ENCODE measurements at regions not wholly inside any gene's neighbourhood (a gene's known extent, or its start where the extent isn't known, plus 50 kb on each side); places are given as distances from the start of the nearest gene placed in this dataset.

- ChIA-PET POLR2A (no interaction called here), CTCF (interaction anchor here (0.8 to 5.4 kb wide), 4 partner anchors 15 to 154 kb away, joined by 3 to 43 read pairs (median 4); no protein-coding TSS in a partner anchor)
- peaks cover 3% of the 10 kb centered on the region; the same call in 1 of the 2 replicates for H3K4me1 ChIP-seq (ENCODE audit: control insufficient read depth, insufficient read depth, low read length)
- H3K27ac ChIP-seq (ENCODE audit: extremely low read depth, low read depth, low read length) = no peak overlapping the region
- no peaks in the 10 kb centered on the region for H3K9me3 ChIP-seq (ENCODE audit: control insufficient read depth, insufficient read depth, low read depth, low read length)
- H3K4me3 ChIP-seq (ENCODE audit: low read depth, low read length) = no peak overlapping the region
- H3K36me3 ChIP-seq (ENCODE audit: control insufficient read depth in 2 of 2, insufficient read depth in 1 of 2, low read length in 2 of 2) = no peaks in the 10 kb centered on the region
- TF ChIP-seq ZNF544 (tag by site-specific recombination; IDR thresholded peaks at IDR 0.05) = no peak
- no peak for TF ChIP-seq ZNF148 (tag by site-specific recombination; IDR thresholded peaks at IDR 0.05; ENCODE audit: borderline replicate concordance)
- no peak for TF ChIP-seq ZNF350 (tag by site-specific recombination; IDR thresholded peaks at IDR 0.05)
- TF ChIP-seq ZNF146 (tag by site-specific recombination; IDR thresholded peaks at IDR 0.05) = no peak
- TF ChIP-seq ZNF24 (tag by site-specific recombination; IDR thresholded peaks at IDR 0.05) = no peak
- no peak for TF ChIP-seq ZNF132 (tag by site-specific recombination; IDR thresholded peaks at IDR 0.05; ENCODE audit: borderline replicate concordance)
- TF ChIP-seq ZSCAN5A (tag by site-specific recombination; IDR thresholded peaks at IDR 0.05) = no peak
- TF ChIP-seq SP2 (tag by site-specific recombination; IDR thresholded peaks at IDR 0.05) = no peak
- no peak for TF ChIP-seq ZNF704 (tag by site-specific recombination; IDR thresholded peaks at IDR 0.05)
These were observed 54.0 kb upstream of the KCNJ15 start for GRCh38 chr21:38202811-38203210.

GRCh38 chr21:38203229-38203628 lies 53.6 kb upstream of the KCNJ15 start:
- no peaks in the 10 kb centered on the region for H3K36me3 ChIP-seq (ENCODE audit: control insufficient read depth in 2 of 2, insufficient read depth in 1 of 2, low read length in 2 of 2)
- H3K4me1 ChIP-seq (ENCODE audit: control insufficient read depth, insufficient read depth, low read length) = peaks cover 3% of the 10 kb centered on the region; the same call in 1 of the 2 replicates
- no peak overlapping the region for H3K27ac ChIP-seq (ENCODE audit: extremely low read depth, low read depth, low read length)
- TF ChIP-seq ZNF792 (tag by site-specific recombination; IDR thresholded peaks at IDR 0.05) = no peak
- TF ChIP-seq ZNF416 (tag by site-specific recombination; IDR thresholded peaks at IDR 0.05) = no peak
- no peak for TF ChIP-seq BCL6B (tag by site-specific recombination; IDR thresholded peaks at IDR 0.05)
- no peak for TF ChIP-seq ZNF394 (tag by site-specific recombination; IDR thresholded peaks at IDR 0.05; ENCODE audit: borderline replicate concordance)
- TF ChIP-seq ZNF223 (tag by site-specific recombination; IDR thresholded peaks at IDR 0.05) = no peak
- no peak for TF ChIP-seq ZNF221 (tag by site-specific recombination; IDR thresholded peaks at IDR 0.05; ENCODE audit: borderline replicate concordance)
- TF ChIP-seq ZBTB7A (tag by site-specific recombination; IDR thresholded peaks at IDR 0.05; ENCODE audit: low read depth) = no peak
- H3K4me3 ChIP-seq (ENCODE audit: low read depth, low read length) = no peak overlapping the region
- H3K9me3 ChIP-seq (ENCODE audit: control insufficient read depth, insufficient read depth, low read depth, low read length) = no peaks in the 10 kb centered on the region
- CTCF ChIA-PET = interaction anchor here (0.9 to 5.4 kb wide), 2 partner anchors 15 to 33 kb away, joined by 3 to 43 read pairs; no protein-coding TSS in a partner anchor
- POLR2A ChIA-PET = no interaction called here
